Right lobe of liver (tissue), 6 donors: ENCODE measurements at regions not wholly inside any gene's neighbourhood (a gene's known extent, or its start where the extent isn't known, plus 50 kb on each side); places are given as distances from the start of the nearest gene placed in this dataset.

Source experiments
- ATAC-seq, 4 donors: fragments of 200-7000 bp; cut with Tn5 transposase; one replicate each; pipeline ENCODE4 v1.9.1; 2020; ENCODE audit warnings: mild to moderate bottlenecking in 4 of 4, moderate library complexity in 4 of 4
- DNase-seq, 3 donors: peaks; one replicate each; pipeline ENCODE4 v3.0.0-alpha.2; 2020
- H3K27ac ChIP-seq, 3 donors: fragments of 200-600 bp; one replicate each; pipeline ENCODE4 v1.8.0; 2022
- H3K27me3 ChIP-seq, 2 donors: fragments of 200-600 bp; one replicate each; pipeline ENCODE4 v1.8.0; 2022
- H3K36me3 ChIP-seq, 4 donors: fragments of 200-600 bp; sonication (generic) in 1 of 4; one replicate each; pipeline versions ENCODE4 v1.5.1 to v1.8.0; 2017 to 2022; ENCODE audit warnings: control low read depth in 1 of 4
- H3K4me1 ChIP-seq, 4 donors: fragments of 200-600 bp; sonication (generic) in 1 of 4; one replicate each; pipeline versions ENCODE4 v1.5.1 to v1.8.0; 2017 to 2022; ENCODE audit warnings: control low read depth in 1 of 4
- H3K4me3 ChIP-seq, 3 donors: fragments of 200-600 bp; one replicate each; pipeline ENCODE4 v1.8.0; 2022
- H3K9me3 ChIP-seq, 4 donors: fragments of 200-600 bp; sonication (generic) in 1 of 4; one replicate each; pipeline versions ENCODE4 v1.5.1 to v1.8.0; 2017 to 2022; ENCODE audit warnings: control low read depth in 1 of 4
- CTCF ChIP-seq, 4 donors: fragments of 200-600 bp in 3 of 4; fragments of 450-650 bp in 1 of 4; IDR thresholded peaks; one replicate each; pipeline versions ENCODE4 v1.5.1 to v1.8.0; 2016 to 2022; ENCODE audit warnings: antibody characterized with exemption in 4 of 4, mild to moderate bottlenecking in 2 of 4
- POLR2A ChIP-seq: fragments of 450-650 bp; IDR thresholded peaks from one replicate; pipeline ENCODE4 v1.6.1; 2017; ENCODE audit warnings: antibody characterized with exemption, mild to moderate bottlenecking
- WGBS: methylation state at CpG from one replicate; pipeline ENCODE4 v1.1.6; 2018; ENCODE audit warnings: low coverage, low lambda C conversion rate; ENCODE audit not compliant: insufficient coverage; ENCODE audit errors: missing lambda C conversion rate; 5-methylcytosine and 5-hydroxymethylcytosine counted together
- intact Hi-C, 2 donors: fragments of 100-400 bp; cut with DNase I; formaldehyde crosslinking; loops; one replicate each; pipeline versions ENCODE4 v1.11.2 to v1.14.1; 2022
- donor health status: DM: no; HTN: yes; CAD: no.
- donor health status: DM: no; HTN: no; CAD: no.
- donor health status: DM: no; HTN: no; CAD: no.
- donor health status: DM: no; HTN: yes; CAD: no.
- donor health status: DM: no; HTN: yes; CAD: no.

DNA sequence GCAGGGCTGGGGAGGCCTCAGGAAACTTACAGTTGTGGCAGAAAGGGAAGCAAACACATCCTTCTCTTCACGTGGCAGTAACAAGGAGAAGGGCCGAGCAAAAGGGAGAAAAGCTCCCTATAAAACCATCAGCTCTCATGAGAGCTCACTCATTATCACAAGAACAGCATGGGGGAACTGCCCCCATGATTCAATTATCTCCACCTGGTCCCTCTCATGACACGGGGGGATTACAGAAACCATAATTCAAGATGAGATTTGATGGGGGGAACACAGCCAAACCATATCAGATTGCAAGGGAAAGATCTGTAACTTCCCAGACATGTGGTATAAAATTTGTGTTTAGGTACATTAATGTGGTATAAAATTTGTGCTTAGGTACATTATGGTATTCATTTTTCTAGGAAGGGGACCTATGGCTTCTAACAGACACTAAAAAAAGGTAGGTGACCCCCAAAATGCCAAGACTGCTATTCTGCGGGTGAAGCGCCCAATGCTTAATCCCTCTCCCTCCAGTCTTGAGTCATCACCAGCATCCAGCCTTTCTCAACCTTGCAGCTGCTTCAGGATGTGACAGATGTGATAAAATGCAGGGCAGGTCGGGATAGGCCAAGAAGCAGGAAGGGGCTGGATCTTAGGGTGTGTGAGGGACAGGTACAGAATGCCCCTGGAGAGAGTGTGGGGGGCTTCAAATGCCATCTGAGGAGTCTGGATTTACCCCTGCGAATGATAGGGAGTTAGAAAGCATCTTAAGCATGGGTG is 57.7 kb upstream of the AMPD3 start:
- H3K4me3 ChIP-seq, result no peak overlapping the region
- TF ChIP-seq POLR2A (no peak), CTCF (IDR thresholded peaks at IDR 0.05) (no peak)
- H3K27me3 ChIP-seq, result no peaks in the 10 kb centered on the region
- intact Hi-C loops, result no loop called here
- no peaks in the 10 kb centered on the region for H3K9me3 ChIP-seq
- ATAC-seq (no peak), DNase-seq (no peak)
- H3K4me1 ChIP-seq, result peaks cover 0 to 9% (median 3%) of the 10 kb centered on the region in 4 donors
- no peaks in the 10 kb centered on the region for H3K36me3 ChIP-seq
- 67% methylated on average over 7 of the region's 7 CpGs for WGBS
- H3K27ac ChIP-seq, result no peak overlapping the region

DNA sequence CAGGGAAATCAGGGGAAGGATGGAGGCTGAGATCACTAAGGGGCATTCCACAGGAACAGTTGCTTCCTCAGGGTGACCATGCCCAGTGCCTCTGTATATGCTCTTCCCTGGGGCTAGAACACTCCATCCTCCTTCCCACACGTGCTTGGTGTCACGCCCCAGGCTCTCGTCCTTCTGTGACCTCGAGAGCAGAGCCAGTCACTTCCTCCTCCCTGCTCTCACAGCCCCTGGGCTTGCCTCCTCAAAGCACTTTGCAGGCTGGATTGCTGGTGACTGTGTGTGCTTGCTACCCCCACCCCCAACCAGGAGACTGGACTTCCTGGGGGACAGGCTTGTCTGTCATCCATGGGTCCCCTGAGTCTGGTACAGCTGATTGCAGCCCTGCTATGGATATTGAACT is 56.5 kb upstream of the AMPD3 start:
- H3K4me3 ChIP-seq, result no peak overlapping the region
- DNase-seq (peak in 2 of 3 donors; percentile 48 to 66), ATAC-seq (peak; percentile 36 to 78 (median 52))
- intact Hi-C loops, result no loop called here
- no peak overlapping the region for H3K27ac ChIP-seq
- peaks cover 0 to 9% (median 3%) of the 10 kb centered on the region in 4 donors for H3K4me1 ChIP-seq
- no peaks in the 10 kb centered on the region for H3K36me3 ChIP-seq
- H3K9me3 ChIP-seq, result no peaks in the 10 kb centered on the region
- TF ChIP-seq CTCF (IDR thresholded peaks at IDR 0.05) (no peak), POLR2A (no peak)
- H3K27me3 ChIP-seq, result no peaks in the 10 kb centered on the region
- WGBS, result 45% methylated on average over 4 of the region's 4 CpGs

DNA sequence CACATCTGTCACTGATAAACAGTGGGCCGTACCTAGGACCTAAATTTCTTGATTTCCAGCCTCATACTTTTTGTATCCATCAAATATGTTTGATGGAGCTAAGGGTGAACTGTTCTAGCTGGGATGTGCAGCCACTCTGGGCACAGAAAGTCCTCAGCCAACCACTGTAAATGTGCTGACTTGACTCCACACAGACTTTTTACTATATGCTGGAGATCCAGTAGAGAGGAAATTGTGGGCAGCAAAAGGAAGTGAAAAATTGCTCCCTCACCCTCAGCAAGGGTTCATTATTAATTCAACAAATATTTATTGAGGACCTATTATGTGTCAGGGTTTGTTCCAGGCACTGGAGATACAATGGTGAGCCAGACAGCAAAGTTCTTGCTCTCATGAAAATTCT is 54.2 kb upstream of the AMPD3 start:
- ATAC-seq, result peak; percentile 33 to 52 (median 42)
- WGBS, result 58% methylated on average over 1 of the region's 1 CpG

GRCh38 chr11:10401256-10401655 is 53.8 kb upstream of the AMPD3 start:
- ATAC-seq (peak in 1 of 4 donors; percentile 7), DNase-seq (no peak)
- 72% methylated on average over 3 of the region's 3 CpGs for WGBS
- intact Hi-C loops, result loop anchor here in 1 of 2 donors (10.0 kb wide), 1 partner anchor 334 kb away; no protein-coding TSS in a partner anchor
- Histone ChIP-seq H3K27ac (no peak overlapping the region), H3K4me3 (no peak overlapping the region), H3K36me3 (no peaks in the 10 kb centered on the region), H3K9me3 (no peaks in the 10 kb centered on the region), H3K27me3 (no peaks in the 10 kb centered on the region), H3K4me1 (peaks cover 0 to 2% (median 0%) of the 10 kb centered on the region in 4 donors)
- TF ChIP-seq POLR2A, result no peak
- TF ChIP-seq CTCF (IDR thresholded peaks at IDR 0.05), result no peak

More for the DNA sequence above, 54.2 kb upstream of the AMPD3 start:
- no peak overlapping the region for H3K27ac ChIP-seq
- H3K36me3 ChIP-seq, result no peaks in the 10 kb centered on the region
- no peaks in the 10 kb centered on the region for H3K4me1 ChIP-seq
- DNase-seq, result no peak
- H3K27me3 ChIP-seq, result no peaks in the 10 kb centered on the region
- H3K4me3 ChIP-seq, result no peak overlapping the region
- intact Hi-C loops, result loop anchor here in 1 of 2 donors (10.0 kb wide), 1 partner anchor 334 kb away; no protein-coding TSS in a partner anchor
- TF ChIP-seq POLR2A, result no peak
- TF ChIP-seq CTCF (IDR thresholded peaks at IDR 0.05), result no peak
- no peaks in the 10 kb centered on the region for H3K9me3 ChIP-seq
